ENCODE measurements at regions not wholly inside any gene's neighbourhood (a gene's known extent, or its start where the extent isn't known, plus 50 kb on each side); places are given as distances from the start of the nearest gene placed in this dataset.

DNA sequence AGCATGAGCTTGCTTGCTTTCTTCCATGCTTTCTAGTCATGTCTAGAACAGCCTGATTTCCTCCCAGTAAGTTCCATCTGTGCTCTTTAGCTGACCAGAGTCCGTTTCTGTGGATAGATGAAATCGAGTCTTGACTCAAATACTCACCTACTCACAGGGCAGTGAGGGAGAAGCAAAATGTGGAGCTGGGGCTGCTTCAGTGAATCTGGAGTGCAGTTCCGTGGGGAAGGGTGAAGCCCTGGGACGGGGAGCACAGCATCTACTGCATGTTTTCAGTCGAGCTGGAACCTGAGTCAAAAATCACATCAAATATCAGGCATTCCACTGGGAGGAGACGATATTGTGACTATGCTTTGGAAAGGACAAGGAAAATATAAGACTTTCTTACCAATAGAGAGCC, 70.3 kb upstream of the PRMT8 start:
- Mint-ChIP-seq H3K27me3 (ENCODE audit: low read depth) (peaks cover 39% of the 10 kb centered on the region), H3K27ac (no peak overlapping the region), H3K9me3 (peaks cover 18% of the 10 kb centered on the region), H3K36me3 (peaks cover 5% of the 10 kb centered on the region; the same call in 1 of the 2 replicates), H3K4me1 (peaks cover 27% of the 10 kb centered on the region), H3K4me3 (no peak overlapping the region)
- ATAC-seq (peak; percentile 38; the same call in 1 of the 2 replicates), DNase-seq (ENCODE audit: low spot score) (no peak)
- TF ChIP-seq, protein P1, sequence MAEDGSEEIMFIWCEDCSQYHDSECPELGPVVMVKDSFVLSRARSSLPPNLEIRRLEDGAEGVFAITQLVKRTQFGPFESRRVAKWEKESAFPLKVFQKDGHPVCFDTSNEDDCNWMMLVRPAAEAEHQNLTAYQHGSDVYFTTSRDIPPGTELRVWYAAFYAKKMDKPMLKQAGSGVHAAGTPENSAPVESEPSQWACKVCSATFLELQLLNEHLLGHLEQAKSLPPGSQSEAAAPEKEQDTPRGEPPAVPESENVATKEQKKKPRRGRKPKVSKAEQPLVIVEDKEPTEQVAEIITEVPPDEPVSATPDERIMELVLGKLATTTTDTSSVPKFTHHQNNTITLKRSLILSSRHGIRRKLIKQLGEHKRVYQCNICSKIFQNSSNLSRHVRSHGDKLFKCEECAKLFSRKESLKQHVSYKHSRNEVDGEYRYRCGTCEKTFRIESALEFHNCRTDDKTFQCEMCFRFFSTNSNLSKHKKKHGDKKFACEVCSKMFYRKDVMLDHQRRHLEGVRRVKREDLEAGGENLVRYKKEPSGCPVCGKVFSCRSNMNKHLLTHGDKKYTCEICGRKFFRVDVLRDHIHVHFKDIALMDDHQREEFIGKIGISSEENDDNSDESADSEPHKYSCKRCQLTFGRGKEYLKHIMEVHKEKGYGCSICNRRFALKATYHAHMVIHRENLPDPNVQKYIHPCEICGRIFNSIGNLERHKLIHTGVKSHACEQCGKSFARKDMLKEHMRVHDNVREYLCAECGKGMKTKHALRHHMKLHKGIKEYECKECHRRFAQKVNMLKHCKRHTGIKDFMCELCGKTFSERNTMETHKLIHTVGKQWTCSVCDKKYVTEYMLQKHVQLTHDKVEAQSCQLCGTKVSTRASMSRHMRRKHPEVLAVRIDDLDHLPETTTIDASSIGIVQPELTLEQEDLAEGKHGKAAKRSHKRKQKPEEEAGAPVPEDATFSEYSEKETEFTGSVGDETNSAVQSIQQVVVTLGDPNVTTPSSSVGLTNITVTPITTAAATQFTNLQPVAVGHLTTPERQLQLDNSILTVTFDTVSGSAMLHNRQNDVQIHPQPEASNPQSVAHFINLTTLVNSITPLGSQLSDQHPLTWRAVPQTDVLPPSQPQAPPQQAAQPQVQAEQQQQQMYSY (CRISPR knock-in tag; IDR thresholded peaks at IDR 0.05), result peak; percentile 97
- no peak for TF ChIP-seq ZNF425 (CRISPR knock-in tag; conservative IDR thresholded peaks at IDR 0.05)
- ChIA-PET CTCF (interaction anchor here (0.7 to 2.4 kb wide), 3 partner anchors 94 to 120 kb away, joined by 3 to 9 read pairs (median 3); no protein-coding TSS in a partner anchor), POLR2A (no interaction called here)

DNA sequence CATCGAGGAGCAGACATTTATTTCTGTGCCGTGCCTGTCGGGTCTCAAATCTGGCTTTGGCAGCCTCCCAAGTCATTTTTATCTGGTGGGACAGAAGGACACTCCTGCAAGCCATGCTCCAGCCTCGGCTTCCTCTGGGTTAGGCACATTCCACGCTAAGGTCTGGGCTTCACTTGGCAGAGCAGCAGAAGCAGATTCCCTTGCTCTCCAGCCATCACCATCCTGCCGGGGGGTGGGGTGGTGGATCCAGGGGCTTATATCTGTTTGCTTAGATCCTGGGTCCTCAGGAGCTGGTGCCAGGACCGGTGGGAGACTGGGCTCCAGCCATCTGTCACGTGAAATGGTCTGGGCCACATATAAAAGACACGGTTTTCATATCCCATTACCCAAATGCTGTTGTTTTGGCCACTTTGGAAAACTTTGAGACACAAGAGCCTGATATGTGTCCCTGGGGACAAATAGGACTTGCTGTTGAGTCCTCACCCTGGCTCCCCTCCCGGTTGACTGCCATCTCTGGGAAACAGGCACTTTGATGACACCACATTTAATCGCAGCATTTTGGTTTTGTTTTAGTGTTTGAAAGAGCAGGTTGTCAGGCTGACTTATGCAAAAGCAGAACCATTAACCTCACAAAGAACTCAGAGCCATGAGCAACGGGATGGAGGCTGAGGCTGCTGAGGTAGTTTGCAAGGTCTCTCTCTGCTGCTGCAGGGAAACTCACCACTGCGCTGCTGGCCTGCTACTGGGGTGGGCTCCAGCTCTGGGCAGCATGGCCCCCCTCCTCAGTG, 69.6 kb upstream of the PRMT8 start:
- no peak overlapping the region; the same call in 1 of the 2 replicates for H3K4me3 Mint-ChIP-seq
- DNase-seq (ENCODE audit: low spot score), result no peak
- peaks cover 18% of the 10 kb centered on the region for H3K9me3 Mint-ChIP-seq
- H3K27me3 Mint-ChIP-seq (ENCODE audit: low read depth), result peaks cover 39% of the 10 kb centered on the region
- POLR2A ChIA-PET, result interaction anchor here (0.6 kb wide), 1 partner anchor 35 kb away, joined by 3 read pairs; no protein-coding TSS in a partner anchor
- peaks cover 5% of the 10 kb centered on the region; the same call in 1 of the 2 replicates for H3K36me3 Mint-ChIP-seq
- peaks cover 27% of the 10 kb centered on the region for H3K4me1 Mint-ChIP-seq
- peak; percentile 90 for ATAC-seq
- no peak overlapping the region for H3K27ac Mint-ChIP-seq
- CTCF ChIA-PET, result interaction anchor here (0.7 to 2.4 kb wide), 3 partner anchors 95 to 121 kb away, joined by 3 to 9 read pairs (median 4); no protein-coding TSS in a partner anchor
- TF ChIP-seq, protein P2, sequence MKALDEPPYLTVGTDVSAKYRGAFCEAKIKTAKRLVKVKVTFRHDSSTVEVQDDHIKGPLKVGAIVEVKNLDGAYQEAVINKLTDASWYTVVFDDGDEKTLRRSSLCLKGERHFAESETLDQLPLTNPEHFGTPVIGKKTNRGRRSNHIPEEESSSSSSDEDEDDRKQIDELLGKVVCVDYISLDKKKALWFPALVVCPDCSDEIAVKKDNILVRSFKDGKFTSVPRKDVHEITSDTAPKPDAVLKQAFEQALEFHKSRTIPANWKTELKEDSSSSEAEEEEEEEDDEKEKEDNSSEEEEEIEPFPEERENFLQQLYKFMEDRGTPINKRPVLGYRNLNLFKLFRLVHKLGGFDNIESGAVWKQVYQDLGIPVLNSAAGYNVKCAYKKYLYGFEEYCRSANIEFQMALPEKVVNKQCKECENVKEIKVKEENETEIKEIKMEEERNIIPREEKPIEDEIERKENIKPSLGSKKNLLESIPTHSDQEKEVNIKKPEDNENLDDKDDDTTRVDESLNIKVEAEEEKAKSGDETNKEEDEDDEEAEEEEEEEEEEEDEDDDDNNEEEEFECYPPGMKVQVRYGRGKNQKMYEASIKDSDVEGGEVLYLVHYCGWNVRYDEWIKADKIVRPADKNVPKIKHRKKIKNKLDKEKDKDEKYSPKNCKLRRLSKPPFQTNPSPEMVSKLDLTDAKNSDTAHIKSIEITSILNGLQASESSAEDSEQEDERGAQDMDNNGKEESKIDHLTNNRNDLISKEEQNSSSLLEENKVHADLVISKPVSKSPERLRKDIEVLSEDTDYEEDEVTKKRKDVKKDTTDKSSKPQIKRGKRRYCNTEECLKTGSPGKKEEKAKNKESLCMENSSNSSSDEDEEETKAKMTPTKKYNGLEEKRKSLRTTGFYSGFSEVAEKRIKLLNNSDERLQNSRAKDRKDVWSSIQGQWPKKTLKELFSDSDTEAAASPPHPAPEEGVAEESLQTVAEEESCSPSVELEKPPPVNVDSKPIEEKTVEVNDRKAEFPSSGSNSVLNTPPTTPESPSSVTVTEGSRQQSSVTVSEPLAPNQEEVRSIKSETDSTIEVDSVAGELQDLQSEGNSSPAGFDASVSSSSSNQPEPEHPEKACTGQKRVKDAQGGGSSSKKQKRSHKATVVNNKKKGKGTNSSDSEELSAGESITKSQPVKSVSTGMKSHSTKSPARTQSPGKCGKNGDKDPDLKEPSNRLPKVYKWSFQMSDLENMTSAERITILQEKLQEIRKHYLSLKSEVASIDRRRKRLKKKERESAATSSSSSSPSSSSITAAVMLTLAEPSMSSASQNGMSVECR (CRISPR knock-in tag; IDR thresholded peaks at IDR 0.05; ENCODE audit: borderline replicate concordance), result no peak
- TF ChIP-seq MLX (CRISPR knock-in tag; IDR thresholded peaks at IDR 0.05), result no peak
- no peak for TF ChIP-seq E2F1 (CRISPR knock-in tag; IDR thresholded peaks at IDR 0.05)
- TF ChIP-seq NR2C2 (CRISPR knock-in tag; IDR thresholded peaks at IDR 0.05), result no peak
- TF ChIP-seq, protein P1 (CRISPR knock-in tag; IDR thresholded peaks at IDR 0.05), result no peak
- no peak for TF ChIP-seq SP1 (CRISPR knock-in tag; conservative IDR thresholded peaks at IDR 0.05)
- TF ChIP-seq E2F4 (CRISPR knock-in tag; IDR thresholded peaks at IDR 0.05; ENCODE audit: borderline replicate concordance, low read depth), result no peak
- TF ChIP-seq, protein P3, sequence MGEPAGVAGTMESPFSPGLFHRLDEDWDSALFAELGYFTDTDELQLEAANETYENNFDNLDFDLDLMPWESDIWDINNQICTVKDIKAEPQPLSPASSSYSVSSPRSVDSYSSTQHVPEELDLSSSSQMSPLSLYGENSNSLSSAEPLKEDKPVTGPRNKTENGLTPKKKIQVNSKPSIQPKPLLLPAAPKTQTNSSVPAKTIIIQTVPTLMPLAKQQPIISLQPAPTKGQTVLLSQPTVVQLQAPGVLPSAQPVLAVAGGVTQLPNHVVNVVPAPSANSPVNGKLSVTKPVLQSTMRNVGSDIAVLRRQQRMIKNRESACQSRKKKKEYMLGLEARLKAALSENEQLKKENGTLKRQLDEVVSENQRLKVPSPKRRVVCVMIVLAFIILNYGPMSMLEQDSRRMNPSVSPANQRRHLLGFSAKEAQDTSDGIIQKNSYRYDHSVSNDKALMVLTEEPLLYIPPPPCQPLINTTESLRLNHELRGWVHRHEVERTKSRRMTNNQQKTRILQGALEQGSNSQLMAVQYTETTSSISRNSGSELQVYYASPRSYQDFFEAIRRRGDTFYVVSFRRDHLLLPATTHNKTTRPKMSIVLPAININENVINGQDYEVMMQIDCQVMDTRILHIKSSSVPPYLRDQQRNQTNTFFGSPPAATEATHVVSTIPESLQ (CRISPR knock-in tag; IDR thresholded peaks at IDR 0.05), result no peak

Data from WTC11 (cell line).